Esophagus squamous epithelium (tissue), 5 donors: ENCODE measurements at regions not wholly inside any gene's neighbourhood (a gene's known extent, or its start where the extent isn't known, plus 50 kb on each side); places are given as distances from the start of the nearest gene placed in this dataset.

ENCODE experiments used
- DNase-seq: peaks from one replicate; lab custom pipeline; 2025; lab: John Stamatoyannopoulos, UW
- H3K27ac ChIP-seq, 4 donors: fragments of 200-600 bp; sonication (generic); one replicate each; pipeline ENCODE4 v1.5.1; 2016 to 2019; ENCODE audit warnings: mild to moderate bottlenecking in 1 of 4
- H3K27me3 ChIP-seq, 4 donors: fragments of 200-600 bp; sonication (generic); 1 replicate in 3 of 4; 2 replicates in 1 of 4; pipeline versions ENCODE4 v1.5.1 to v1.6.0; 2017 to 2021; ENCODE audit warnings: antibody characterized with exemption in 1 of 4
- H3K36me3 ChIP-seq, 3 donors: fragments of 200-600 bp; sonication (generic); one replicate each; pipeline ENCODE4 v1.5.1; 2016 to 2019
- H3K4me1 ChIP-seq, 3 donors: fragments of 200-600 bp; sonication (generic); one replicate each; pipeline ENCODE4 v1.5.1; 2017 to 2019
- H3K4me3 ChIP-seq, 4 donors: fragments of 200-600 bp; sonication (generic); 1 replicate in 3 of 4; 2 replicates in 1 of 4; pipeline ENCODE4 v1.5.1; 2016 to 2019; ENCODE audit warnings: mild to moderate bottlenecking in 2 of 4, moderate library complexity in 1 of 4
- H3K9me3 ChIP-seq, 3 donors: fragments of 200-600 bp; sonication (generic); one replicate each; pipeline ENCODE4 v1.5.1; 2016 to 2019
- CTCF ChIP-seq, 6 experiments: fragments of 450-650 bp in 4 of 6; fragments of 200-600 bp in 2 of 6; sonication (generic) in 2 of 6; IDR thresholded peaks; one replicate each; pipeline ENCODE4 v1.5.1; 2016 to 2019; ENCODE audit warnings: antibody characterized with exemption in 6 of 6, mild to moderate bottlenecking in 4 of 6, moderate library complexity in 4 of 6
- POLR2A ChIP-seq, 4 donors: fragments of 450-650 bp; IDR thresholded peaks; one replicate each; pipeline ENCODE4 v1.6.1; 2017; ENCODE audit warnings: antibody characterized with exemption in 4 of 4, mild to moderate bottlenecking in 4 of 4, moderate library complexity in 3 of 4
- WGBS, 2 donors: methylation state at CpG; one replicate each; pipeline ENCODE4 v1.1.5; 2018; 5-methylcytosine and 5-hydroxymethylcytosine counted together
- intact Hi-C: fragments of 100-400 bp; cut with DNase I; formaldehyde crosslinking; loops from one replicate; pipeline ENCODE4 v1.15.0; 2022
- donor health status: DM: yes; HTN: yes; CAD: no.

- no peaks in the 10 kb centered on the region for H3K9me3 ChIP-seq
- TF ChIP-seq CTCF (IDR thresholded peaks at IDR 0.05) (no peak), POLR2A (IDR thresholded peaks at IDR 0.05) (no peak)
- intact Hi-C loops = no loop called here
- no peaks in the 10 kb centered on the region for H3K36me3 ChIP-seq
- DNase-seq = no peak
- H3K4me1 ChIP-seq = no peaks in the 10 kb centered on the region
- WGBS, 2 donors = 42 to 68% methylated on average over 4 of the region's 6 CpGs
- H3K27me3 ChIP-seq = no peaks in the 10 kb centered on the region
- no peak overlapping the region for H3K27ac ChIP-seq
- H3K4me3 ChIP-seq = no peak overlapping the region
Observed at GRCh38 chr15:66981771-66982170, 83.6 kb upstream of the SMAD3 start.

GRCh38 chr15:66982250-66982649 lies 83.2 kb upstream of the SMAD3 start:
- DNase-seq = no peak
- Histone ChIP-seq H3K4me1 (no peaks in the 10 kb centered on the region), H3K9me3 (no peaks in the 10 kb centered on the region), H3K27me3 (no peaks in the 10 kb centered on the region), H3K36me3 (no peaks in the 10 kb centered on the region), H3K4me3 (no peak overlapping the region), H3K27ac (no peak overlapping the region)
- intact Hi-C loops = no loop called here
- 80 to 85% methylated on average over 2 to 4 of the region's 4 CpGs for WGBS, 2 donors
- no peak for TF ChIP-seq POLR2A (IDR thresholded peaks at IDR 0.05)
- no peak for TF ChIP-seq CTCF (IDR thresholded peaks at IDR 0.05)

GRCh38 chr15:66982816-66983215 lies 82.6 kb upstream of the SMAD3 start:
- H3K27me3 ChIP-seq = no peaks in the 10 kb centered on the region
- no peak overlapping the region for H3K4me3 ChIP-seq
- intact Hi-C loops = no loop called here
- no peak overlapping the region for H3K27ac ChIP-seq
- TF ChIP-seq CTCF (IDR thresholded peaks at IDR 0.05) = no peak
- TF ChIP-seq POLR2A (IDR thresholded peaks at IDR 0.05) = no peak
- no peaks in the 10 kb centered on the region for H3K36me3 ChIP-seq
- H3K4me1 ChIP-seq = no peaks in the 10 kb centered on the region
- no peak for DNase-seq
- no peaks in the 10 kb centered on the region for H3K9me3 ChIP-seq

- H3K9me3 ChIP-seq = no peaks in the 10 kb centered on the region
- no peak overlapping the region for H3K27ac ChIP-seq
- 90 to 92% methylated on average over 4 to 8 of the region's 8 CpGs for WGBS, 2 donors
- no peak for TF ChIP-seq CTCF (IDR thresholded peaks at IDR 0.05)
- no peak for TF ChIP-seq POLR2A (IDR thresholded peaks at IDR 0.05)
- no peaks in the 10 kb centered on the region for H3K27me3 ChIP-seq
- no peaks in the 10 kb centered on the region for H3K4me1 ChIP-seq
- H3K4me3 ChIP-seq = no peak overlapping the region
- no peak for DNase-seq
- intact Hi-C loops = no loop called here
- no peaks in the 10 kb centered on the region for H3K36me3 ChIP-seq
Observed at GRCh38 chr15:66985653-66986052, 79.7 kb upstream of the SMAD3 start.

GRCh38 chr15:66986951-66987350 lies 78.5 kb upstream of the SMAD3 start:
- 89 to 92% methylated on average over 5 to 7 of the region's 7 CpGs for WGBS, 2 donors
- Histone ChIP-seq H3K4me3 (no peak overlapping the region), H3K9me3 (no peaks in the 10 kb centered on the region), H3K27me3 (no peaks in the 10 kb centered on the region), H3K4me1 (no peaks in the 10 kb centered on the region), H3K36me3 (no peaks in the 10 kb centered on the region), H3K27ac (no peak overlapping the region)
- TF ChIP-seq POLR2A (IDR thresholded peaks at IDR 0.05) (no peak), CTCF (IDR thresholded peaks at IDR 0.05) (no peak)
- intact Hi-C loops = no loop called here
- no peak for DNase-seq
